ENCODE measurements at regions not wholly inside any gene's neighbourhood (a gene's known extent, or its start where the extent isn't known, plus 50 kb on each side); places are given as distances from the start of the nearest gene placed in this dataset.

- no peak for DNase-seq (ENCODE audit: low read depth)
Observed at GRCh38 chr11:45036733-45037132, 86.0 kb upstream of the TP53I11 start.

GRCh38 chr11:45037434-45038005 lies 86.8 kb upstream of the TP53I11 start:
- no peak for DNase-seq (ENCODE audit: low read depth)

- no peak for DNase-seq (ENCODE audit: low read depth)
Observed at GRCh38 chr11:45038923-45039322, 88.2 kb upstream of the TP53I11 start.

- DNase-seq (ENCODE audit: low read depth): no peak
Observed at GRCh38 chr11:45041596-45041995, 90.9 kb upstream of the TP53I11 start.

GRCh38 chr11:45042560-45042959 lies 91.9 kb upstream of the TP53I11 start:
- no peak for DNase-seq (ENCODE audit: low read depth)

- DNase-seq (ENCODE audit: low read depth): no peak
Observed at GRCh38 chr11:45043755-45044475, 93.2 kb upstream of the TP53I11 start.

- no peak for DNase-seq (ENCODE audit: low read depth)
Observed at GRCh38 chr11:45045683-45046471, 95.2 kb upstream of the TP53I11 start.

- no peak for DNase-seq (ENCODE audit: low read depth)
Observed at GRCh38 chr11:45048313-45048841, 97.7 kb upstream of the TP53I11 start.

- no peak for DNase-seq (ENCODE audit: low read depth)
Observed at GRCh38 chr11:45048870-45049691, 97.4 kb upstream of the PRDM11 start.

- DNase-seq (ENCODE audit: low read depth): no peak
Observed at GRCh38 chr11:45050111-45050510, 96.3 kb upstream of the PRDM11 start.

GRCh38 chr11:45051621-45052020 lies 94.8 kb upstream of the PRDM11 start:
- DNase-seq (ENCODE audit: low read depth): no peak

- DNase-seq (ENCODE audit: low read depth): no peak
Observed at GRCh38 chr11:45052361-45052760, 94.1 kb upstream of the PRDM11 start.

GRCh38 chr11:45053736-45054446 lies 92.5 kb upstream of the PRDM11 start:
- DNase-seq (ENCODE audit: low read depth): no peak

- no peak for DNase-seq (ENCODE audit: low read depth)
Observed at GRCh38 chr11:45054956-45055355, 91.5 kb upstream of the PRDM11 start.

- DNase-seq (ENCODE audit: low read depth): no peak
Observed at GRCh38 chr11:45056529-45056928, 89.9 kb upstream of the PRDM11 start.

GRCh38 chr11:45057938-45058646 lies 88.3 kb upstream of the PRDM11 start:
- DNase-seq (ENCODE audit: low read depth): no peak

- DNase-seq (ENCODE audit: low read depth): no peak
Observed at GRCh38 chr11:45058647-45058950, 87.8 kb upstream of the PRDM11 start.

- DNase-seq (ENCODE audit: low read depth): no peak
Observed at GRCh38 chr11:45060707-45061106, 85.7 kb upstream of the PRDM11 start.

GRCh38 chr11:45061641-45062040 lies 84.8 kb upstream of the PRDM11 start:
- no peak for DNase-seq (ENCODE audit: low read depth)

GRCh38 chr11:45062115-45062514 lies 84.3 kb upstream of the PRDM11 start:
- no peak for DNase-seq (ENCODE audit: low read depth)

Data from stimulated activated CD8-positive, alpha-beta memory T cell treated with anti-CD3 and anti-CD28 coated beads, Interleukin-15, amount 100 ng/mL, for 24 hours (primary cell).